HepG2 (cell line): ENCODE measurements at regions not wholly inside any gene's neighbourhood (a gene's known extent, or its start where the extent isn't known, plus 50 kb on each side); places are given as distances from the start of the nearest gene placed in this dataset.
"Not testable (repeated sequence)": the region's sequence is repeated elsewhere in the genome, so short reads cannot be mapped to it uniquely, and the experiment has no call there.

Experiments used
- ATAC-seq: fragments of 200-7000 bp; cut with Tn5 transposase; 3 replicates; pipeline ENCODE4 v1.9.1; 2020; ENCODE audit warnings: mild to moderate bottlenecking, moderate library complexity
- BruUV-seq: library from RNA; stranded (reverse); fragments of 400-500 nt; replicated peaks from 2 replicates; lab custom pipeline; 2021; lab: Mats Ljungman, UMichigan
- CTCF ChIA-PET: fragments of 300-600 bp; formaldehyde crosslinking; extraction: SDS; loops from one replicate; lab custom pipeline; 2021; ENCODE audit warnings: low total read pairs, inconsistent platforms, low intra/inter-chr PET ratio; lab: Yijun Ruan, JAX
- POLR2A ChIA-PET: fragments of 350-600 bp; sonication (Branson Sonifier 250); formaldehyde crosslinking; loops from one replicate; lab custom pipeline; 2020; ENCODE audit warnings: antibody characterized with exemption, inconsistent platforms; lab: Yijun Ruan, JAX
- DNase-seq: peaks from one replicate; pipeline ENCODE4 v3.0.0-alpha.2; 2015; ENCODE audit warnings: low spot score
- FAIRE-seq: peaks from 3 replicates; lab custom pipeline; 2011; peaks lifted over from hg19 to GRCh38; lab: Jason Lieb, UNC
- H2AFZ ChIP-seq: one replicate; pipeline ENCODE4 v1.6.1; 2011; ENCODE audit warnings: low read length, inconsistent platforms
- H3K27ac ChIP-seq: fragments of 300-600 bp; 3 replicates; pipeline ENCODE4 v1.8.0; 2011; ENCODE audit warnings: mixed run types, mild to moderate bottlenecking, mixed read lengths, low read length, inconsistent platforms; ENCODE audit not compliant: insufficient read depth; ENCODE audit errors: extremely low read length
- H3K27me3 ChIP-seq, 2 experiments: fragments of 200-600 bp in 1 of 2; 2 replicates in 1 of 2; 3 replicates in 1 of 2; pipeline versions ENCODE4 v1.6.0 to v1.8.0; 2011; ENCODE audit warnings: low read length in 2 of 2, mild to moderate bottlenecking in 2 of 2, moderate library complexity in 2 of 2, inconsistent platforms in 1 of 2; ENCODE audit not compliant: insufficient read depth in 2 of 2, control insufficient read depth in 1 of 2
- H3K36me3 ChIP-seq, 2 experiments: fragments of 200-600 bp in 1 of 2; replicated peaks in 1 of 2; 2 replicates in 1 of 2; 3 replicates in 1 of 2; pipeline versions ENCODE4 v1.5.1 to v1.8.0; 2011; ENCODE audit warnings: low read length in 2 of 2, inconsistent platforms in 1 of 2; ENCODE audit not compliant: insufficient read depth in 2 of 2, control insufficient read depth in 1 of 2
- H3K4me1 ChIP-seq: 2 replicates; pipeline ENCODE4 v1.5.1; 2012; ENCODE audit warnings: low read length, inconsistent platforms; ENCODE audit not compliant: insufficient read depth
- H3K4me2 ChIP-seq: 2 replicates; pipeline ENCODE4 v1.6.0; 2011; ENCODE audit warnings: low read depth, low read length, inconsistent platforms
- H3K4me3 ChIP-seq, 3 experiments: fragments of 200-600 bp in 1 of 3; sonication (generic), shearing (Covaris generic) in 1 of 3; replicated peaks in 1 of 3; 2 replicates each; pipeline ENCODE4 v1.5.1; 2011 to 2016; ENCODE audit warnings: low read length in 3 of 3, inconsistent platforms in 2 of 3, low read depth in 2 of 3, mild to moderate bottlenecking in 2 of 3, control low read depth in 1 of 3, mixed read lengths in 1 of 3; ENCODE audit not compliant: insufficient read depth in 1 of 3
- H3K79me2 ChIP-seq: one replicate; pipeline ENCODE4 v1.6.1; 2011; ENCODE audit warnings: low read length, inconsistent platforms; ENCODE audit not compliant: insufficient read depth
- H3K9ac ChIP-seq: 2 replicates; pipeline ENCODE4 v1.6.0; 2011; ENCODE audit warnings: mild to moderate bottlenecking, low read depth, low read length, inconsistent platforms; ENCODE audit not compliant: insufficient read depth
- H3K9me3 ChIP-seq: 2 replicates; pipeline ENCODE4 v1.5.1; 2012; ENCODE audit warnings: mild to moderate bottlenecking, low read length
- H4K20me1 ChIP-seq: 2 replicates; pipeline ENCODE4 v1.6.0; 2011; ENCODE audit warnings: inconsistent platforms, mild to moderate bottlenecking, low read length, moderate library complexity; ENCODE audit not compliant: insufficient read depth
- PHF8 ChIP-seq: sonication (generic); formaldehyde crosslinking; IDR thresholded peaks from 2 replicates; pipeline ENCODE4 v1.5.0; 2020; ENCODE audit warnings: missing genetic modification reagents
- RBFOX2 ChIP-seq: fragments of 200-400 bp; formaldehyde crosslinking; IDR thresholded peaks from 2 replicates; pipeline ENCODE4 v1.6.1; 2017; ENCODE audit warnings: low read depth, mild to moderate bottlenecking, low read length
- ZNF317 ChIP-seq: sonication (generic); formaldehyde crosslinking; IDR thresholded peaks from 2 replicates; pipeline ENCODE4 v1.5.0; 2020; ENCODE audit warnings: mild to moderate bottlenecking, missing genetic modification reagents
- ZNF761 ChIP-seq: sonication (generic); formaldehyde crosslinking; conservative IDR thresholded peaks from 2 replicates; pipeline ENCODE4 v1.4.0; 2020; ENCODE audit warnings: mild to moderate bottlenecking, missing genetic modification reagents
- WGBS: methylation state at CpG from one replicate; pipeline ENCODE4 v1.1.6; 2017; ENCODE audit warnings: low lambda C conversion rate; 5-methylcytosine and 5-hydroxymethylcytosine counted together
- in situ Hi-C: cut with HindIII; loops from 2 replicates; pipeline ENCODE4 v1.10.0; 2017; ENCODE audit warnings: low pct_unique_long_range_greater_than_20kb; ENCODE audit not compliant: extremely low pct_ligation_motif_present
- intact Hi-C: fragments of 100-400 bp; cut with micrococcal nuclease; formaldehyde crosslinking; loops from one replicate; pipeline ENCODE4 v1.10.0; 2022; ENCODE audit not compliant: unreplicated experiment

DNA sequence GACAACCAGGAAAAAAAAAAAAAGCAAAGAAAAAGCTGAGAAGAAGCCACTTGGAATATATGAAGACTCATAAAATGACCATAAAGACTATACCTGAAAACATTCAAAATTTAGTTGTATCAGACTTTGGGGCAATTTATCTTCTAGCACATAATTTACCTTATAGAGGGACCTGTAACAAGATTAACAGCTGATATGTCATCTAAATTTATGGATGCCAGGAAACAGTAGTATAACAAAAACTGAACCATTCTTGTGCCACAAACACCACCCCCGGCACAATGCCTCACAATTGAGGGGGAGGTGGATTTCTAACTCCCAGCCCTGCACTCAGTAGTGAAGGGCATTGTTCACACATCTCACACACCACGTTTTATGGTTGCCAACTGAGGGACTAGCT, 1352.0 kb downstream of the BRINP3 start:
- Histone ChIP-seq H3K27me3 (no peaks in the 10 kb centered on the region), H3K36me3 (no peaks in the 10 kb centered on the region), H4K20me1 (no peaks in the 10 kb centered on the region), H3K27ac (no peak overlapping the region), H3K9ac (no peak overlapping the region), H3K79me2 (no peaks in the 10 kb centered on the region), H3K9me3 (0 out of 2 replicates have a peak, but pooled peaks cover 9% of the 10 kb centered on the region), H3K4me1 (no peaks in the 10 kb centered on the region), H3K4me3 (no peak overlapping the region), H3K4me2 (no peak overlapping the region), H2AFZ (no peak overlapping the region)
- TF ChIP-seq RBFOX2 (no peak), ZNF317 (peak; percentile 88), PHF8 (CRISPR knock-in tag) (no peak)
- ATAC-seq (no peak), DNase-seq (no peak), FAIRE-seq (no peak)
- in situ Hi-C loops (no loop called here), intact Hi-C loops (no loop called here)
- POLR2A ChIA-PET, result no interaction called here
- CTCF ChIA-PET, result no interaction called here
- no TSS peak for BruUV-seq
- WGBS, result 4% methylated on average over 2 of the region's 2 CpGs

- intact Hi-C loops, result no loop called here
- under 1% methylated on average over 3 of the region's 3 CpGs for WGBS
- DNase-seq (no peak), ATAC-seq (no peak), FAIRE-seq (no peak)
- Histone ChIP-seq H3K4me2 (no peak overlapping the region), H4K20me1 (no peaks in the 10 kb centered on the region), H3K36me3 (no peaks in the 10 kb centered on the region), H3K4me3 (no peak overlapping the region), H2AFZ (no peak overlapping the region), H3K4me1 (no peaks in the 10 kb centered on the region), H3K27ac (no peak overlapping the region), H3K27me3 (no peaks in the 10 kb centered on the region), H3K9ac (no peak overlapping the region), H3K9me3 (no peaks in the 10 kb centered on the region), H3K79me2 (no peaks in the 10 kb centered on the region)
- POLR2A ChIA-PET, result no interaction called here
- CTCF ChIA-PET, result no interaction called here
- BruUV-seq, result no TSS peak
- in situ Hi-C loops, result no loop called here
- TF ChIP-seq ZNF761 (CRISPR knock-in tag), result no peak
These were observed 1346.1 kb downstream of the BRINP3 start for GRCh38 chr1:189131576-189131975.

- H3K9ac ChIP-seq, ATAC-seq, H3K9me3 ChIP-seq, H3K4me3 ChIP-seq, H3K27ac ChIP-seq, H3K4me2 ChIP-seq, H4K20me1 ChIP-seq, POLR2A ChIA-PET, in situ Hi-C loops, DNase-seq, intact Hi-C loops, H2AFZ ChIP-seq, H3K4me1 ChIP-seq, H3K36me3 ChIP-seq, CTCF ChIA-PET, BruUV-seq, H3K27me3 ChIP-seq, FAIRE-seq, H3K79me2 ChIP-seq: not testable (repeated sequence)
- WGBS, result 38% methylated on average over 5 of the region's 29 CpGs
These were observed 1337.9 kb downstream of the BRINP3 start for GRCh38 chr1:189139748-189140147.
